ENCODE measurements at regions not wholly inside any gene's neighbourhood (a gene's known extent, or its start where the extent isn't known, plus 50 kb on each side); places are given as distances from the start of the nearest gene placed in this dataset.

GRCh38 chr9:2406252-2406651, 215.3 kb upstream of the VLDLR start:
- no peak for TF ChIP-seq POLR2A (IDR thresholded peaks at IDR 0.05)
- TF ChIP-seq, protein P1, sequence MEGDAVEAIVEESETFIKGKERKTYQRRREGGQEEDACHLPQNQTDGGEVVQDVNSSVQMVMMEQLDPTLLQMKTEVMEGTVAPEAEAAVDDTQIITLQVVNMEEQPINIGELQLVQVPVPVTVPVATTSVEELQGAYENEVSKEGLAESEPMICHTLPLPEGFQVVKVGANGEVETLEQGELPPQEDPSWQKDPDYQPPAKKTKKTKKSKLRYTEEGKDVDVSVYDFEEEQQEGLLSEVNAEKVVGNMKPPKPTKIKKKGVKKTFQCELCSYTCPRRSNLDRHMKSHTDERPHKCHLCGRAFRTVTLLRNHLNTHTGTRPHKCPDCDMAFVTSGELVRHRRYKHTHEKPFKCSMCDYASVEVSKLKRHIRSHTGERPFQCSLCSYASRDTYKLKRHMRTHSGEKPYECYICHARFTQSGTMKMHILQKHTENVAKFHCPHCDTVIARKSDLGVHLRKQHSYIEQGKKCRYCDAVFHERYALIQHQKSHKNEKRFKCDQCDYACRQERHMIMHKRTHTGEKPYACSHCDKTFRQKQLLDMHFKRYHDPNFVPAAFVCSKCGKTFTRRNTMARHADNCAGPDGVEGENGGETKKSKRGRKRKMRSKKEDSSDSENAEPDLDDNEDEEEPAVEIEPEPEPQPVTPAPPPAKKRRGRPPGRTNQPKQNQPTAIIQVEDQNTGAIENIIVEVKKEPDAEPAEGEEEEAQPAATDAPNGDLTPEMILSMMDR (IDR thresholded peaks at IDR 0.05) = no peak
